SH-SY5Y (cell line): ENCODE measurements at regions not wholly inside any gene's neighbourhood (a gene's known extent, or its start where the extent isn't known, plus 50 kb on each side); places are given as distances from the start of the nearest gene placed in this dataset.

Experiments used
- GATA2 ChIP-seq: IDR thresholded peaks from 2 replicates; pipeline ENCODE4 v1.6.1; 2011; ENCODE audit warnings: mild to moderate bottlenecking, low read depth, low read length
- GATA3 ChIP-seq: IDR thresholded peaks from 2 replicates; pipeline ENCODE4 v1.6.1; 2011; ENCODE audit warnings: low read depth, mild to moderate bottlenecking, low read length, moderate library complexity

GRCh38 chr10:21270976-21271375, 254.5 kb downstream of the SKIDA1 start:
- TF ChIP-seq GATA3: no peak
- no peak for TF ChIP-seq GATA2
